ENCODE measurements at regions not wholly inside any gene's neighbourhood (a gene's known extent, or its start where the extent isn't known, plus 50 kb on each side); places are given as distances from the start of the nearest gene placed in this dataset.
"Not testable (repeated sequence)": the region's sequence is repeated elsewhere in the genome, so short reads cannot be mapped to it uniquely, and the experiment has no call there.

DNA sequence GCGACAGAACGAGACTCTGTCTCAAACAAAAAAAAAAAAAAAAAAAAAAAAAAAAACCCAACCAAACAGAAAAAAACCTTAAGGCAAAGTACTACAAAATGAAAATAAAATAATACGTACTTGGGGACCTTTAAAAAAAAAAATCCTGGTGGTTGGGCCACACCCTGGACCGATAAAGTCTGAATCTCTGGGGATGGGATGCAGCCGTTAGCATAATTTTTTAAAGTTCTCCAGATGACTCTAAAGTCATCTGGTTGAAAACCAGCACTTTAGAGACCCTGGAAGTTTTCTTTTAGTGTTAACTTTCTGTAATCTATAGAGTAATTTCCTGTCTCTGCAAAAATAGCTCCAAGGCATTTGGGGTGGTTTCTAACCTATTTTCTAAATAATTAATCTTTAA is 142.9 kb upstream of the SALL4 start:
- TF ChIP-seq TCF7L2 (IDR thresholded peaks at IDR 0.05; ENCODE audit: low read depth, low read length) (no peak), POLR2AphosphoS5 (IDR thresholded peaks at IDR 0.05; ENCODE audit: low read depth, low read length) (no peak), SIN3A (IDR thresholded peaks at IDR 0.05; ENCODE audit: borderline replicate concordance, insufficient read depth, low read depth, low read length) (no peak)
- TF ChIP-seq, protein P1, sequence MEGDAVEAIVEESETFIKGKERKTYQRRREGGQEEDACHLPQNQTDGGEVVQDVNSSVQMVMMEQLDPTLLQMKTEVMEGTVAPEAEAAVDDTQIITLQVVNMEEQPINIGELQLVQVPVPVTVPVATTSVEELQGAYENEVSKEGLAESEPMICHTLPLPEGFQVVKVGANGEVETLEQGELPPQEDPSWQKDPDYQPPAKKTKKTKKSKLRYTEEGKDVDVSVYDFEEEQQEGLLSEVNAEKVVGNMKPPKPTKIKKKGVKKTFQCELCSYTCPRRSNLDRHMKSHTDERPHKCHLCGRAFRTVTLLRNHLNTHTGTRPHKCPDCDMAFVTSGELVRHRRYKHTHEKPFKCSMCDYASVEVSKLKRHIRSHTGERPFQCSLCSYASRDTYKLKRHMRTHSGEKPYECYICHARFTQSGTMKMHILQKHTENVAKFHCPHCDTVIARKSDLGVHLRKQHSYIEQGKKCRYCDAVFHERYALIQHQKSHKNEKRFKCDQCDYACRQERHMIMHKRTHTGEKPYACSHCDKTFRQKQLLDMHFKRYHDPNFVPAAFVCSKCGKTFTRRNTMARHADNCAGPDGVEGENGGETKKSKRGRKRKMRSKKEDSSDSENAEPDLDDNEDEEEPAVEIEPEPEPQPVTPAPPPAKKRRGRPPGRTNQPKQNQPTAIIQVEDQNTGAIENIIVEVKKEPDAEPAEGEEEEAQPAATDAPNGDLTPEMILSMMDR (IDR thresholded peaks at IDR 0.05), result no peak
- TF ChIP-seq, protein P2, sequence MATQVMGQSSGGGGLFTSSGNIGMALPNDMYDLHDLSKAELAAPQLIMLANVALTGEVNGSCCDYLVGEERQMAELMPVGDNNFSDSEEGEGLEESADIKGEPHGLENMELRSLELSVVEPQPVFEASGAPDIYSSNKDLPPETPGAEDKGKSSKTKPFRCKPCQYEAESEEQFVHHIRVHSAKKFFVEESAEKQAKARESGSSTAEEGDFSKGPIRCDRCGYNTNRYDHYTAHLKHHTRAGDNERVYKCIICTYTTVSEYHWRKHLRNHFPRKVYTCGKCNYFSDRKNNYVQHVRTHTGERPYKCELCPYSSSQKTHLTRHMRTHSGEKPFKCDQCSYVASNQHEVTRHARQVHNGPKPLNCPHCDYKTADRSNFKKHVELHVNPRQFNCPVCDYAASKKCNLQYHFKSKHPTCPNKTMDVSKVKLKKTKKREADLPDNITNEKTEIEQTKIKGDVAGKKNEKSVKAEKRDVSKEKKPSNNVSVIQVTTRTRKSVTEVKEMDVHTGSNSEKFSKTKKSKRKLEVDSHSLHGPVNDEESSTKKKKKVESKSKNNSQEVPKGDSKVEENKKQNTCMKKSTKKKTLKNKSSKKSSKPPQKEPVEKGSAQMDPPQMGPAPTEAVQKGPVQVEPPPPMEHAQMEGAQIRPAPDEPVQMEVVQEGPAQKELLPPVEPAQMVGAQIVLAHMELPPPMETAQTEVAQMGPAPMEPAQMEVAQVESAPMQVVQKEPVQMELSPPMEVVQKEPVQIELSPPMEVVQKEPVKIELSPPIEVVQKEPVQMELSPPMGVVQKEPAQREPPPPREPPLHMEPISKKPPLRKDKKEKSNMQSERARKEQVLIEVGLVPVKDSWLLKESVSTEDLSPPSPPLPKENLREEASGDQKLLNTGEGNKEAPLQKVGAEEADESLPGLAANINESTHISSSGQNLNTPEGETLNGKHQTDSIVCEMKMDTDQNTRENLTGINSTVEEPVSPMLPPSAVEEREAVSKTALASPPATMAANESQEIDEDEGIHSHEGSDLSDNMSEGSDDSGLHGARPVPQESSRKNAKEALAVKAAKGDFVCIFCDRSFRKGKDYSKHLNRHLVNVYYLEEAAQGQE (IDR thresholded peaks at IDR 0.05; ENCODE audit: insufficient read depth in 1 of 2, low read depth in 2 of 2, low read length in 1 of 2), result no peak
- BruUV-seq (replicated peaks), result no TSS peak
- ChIA-PET POLR2A (interaction anchor here (0.8 kb wide), 1 partner anchor 13 kb away, joined by 10 read pairs; no protein-coding TSS in a partner anchor), CTCF (no interaction called here)
- no peaks in the 10 kb centered on the region for H3K36me3 ChIP-seq (ENCODE audit: control insufficient read depth, insufficient read depth, low read length)
- H3K4me3 ChIP-seq (ENCODE audit: low read depth in 2 of 2, low read length in 2 of 2), result no peak overlapping the region
- no peaks in the 10 kb centered on the region for H3K4me1 ChIP-seq (ENCODE audit: control insufficient read depth, insufficient read depth, low read length)
- intact Hi-C loops (cut with micrococcal nuclease; ENCODE audit: unreplicated experiment), result no loop called here
- no peak for ATAC-seq
- no peak overlapping the region for H3K27ac ChIP-seq (ENCODE audit: low read length)
- H3K9me3 ChIP-seq (ENCODE audit: control insufficient read depth, insufficient read depth, low read depth, low read length), result no peaks in the 10 kb centered on the region
- DNase-seq (ENCODE audit: low read depth, low spot score), result no peak
- in situ Hi-C loops (cut with HindIII; ENCODE audit: low pct_unique_long_range_greater_than_20kb, low sequenced_read_pairs), result no loop called here
- no peaks in the 10 kb centered on the region for H3K27me3 ChIP-seq (ENCODE audit: control insufficient read depth, insufficient read depth, low read length)

DNA sequence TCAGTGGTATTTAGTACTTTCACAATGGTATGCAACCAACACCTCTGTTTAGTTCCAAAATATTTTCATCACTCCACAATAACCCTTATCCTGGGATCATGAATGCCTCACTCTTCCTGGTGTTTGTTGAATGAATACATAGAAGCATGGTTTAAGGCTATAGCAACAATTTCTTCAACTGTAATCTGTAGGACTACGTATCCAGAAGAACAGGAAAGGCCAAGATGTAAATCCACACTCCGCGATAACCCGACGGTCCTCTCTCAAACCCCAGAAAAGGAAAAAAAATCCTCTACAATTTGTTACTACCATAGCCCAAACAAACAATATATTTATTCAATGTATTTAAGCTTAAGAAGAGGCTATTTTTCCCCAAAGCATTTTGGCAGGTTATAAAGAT is 141.4 kb upstream of the SALL4 start:
- Histone ChIP-seq H3K4me1 (ENCODE audit: control insufficient read depth, insufficient read depth, low read length) (peaks cover 4% of the 10 kb centered on the region; the same call in 1 of the 2 replicates), H3K36me3 (ENCODE audit: control insufficient read depth, insufficient read depth, low read length) (no peaks in the 10 kb centered on the region), H3K27ac (ENCODE audit: low read length) (no peak overlapping the region), H3K27me3 (ENCODE audit: control insufficient read depth, insufficient read depth, low read length) (no peaks in the 10 kb centered on the region), H3K4me3 (ENCODE audit: low read depth in 2 of 2, low read length in 2 of 2) (no peak overlapping the region), H3K9me3 (ENCODE audit: control insufficient read depth, insufficient read depth, low read depth, low read length) (no peaks in the 10 kb centered on the region)
- ATAC-seq, result no peak
- intact Hi-C loops (cut with micrococcal nuclease; ENCODE audit: unreplicated experiment) (no loop called here), in situ Hi-C loops (cut with HindIII; ENCODE audit: low pct_unique_long_range_greater_than_20kb, low sequenced_read_pairs) (no loop called here)
- DNase-seq (ENCODE audit: low read depth, low spot score), result no peak
- TF ChIP-seq, protein P1 (IDR thresholded peaks at IDR 0.05), result no peak
- TF ChIP-seq POLR2AphosphoS5 (IDR thresholded peaks at IDR 0.05; ENCODE audit: low read depth, low read length) (no peak), SIN3A (IDR thresholded peaks at IDR 0.05; ENCODE audit: borderline replicate concordance, insufficient read depth, low read depth, low read length) (no peak), TCF7L2 (IDR thresholded peaks at IDR 0.05; ENCODE audit: low read depth, low read length) (no peak)
- TF ChIP-seq, protein P2 (IDR thresholded peaks at IDR 0.05; ENCODE audit: insufficient read depth in 1 of 2, low read depth in 2 of 2, low read length in 1 of 2), result no peak
- no TSS peak for BruUV-seq (replicated peaks)
- CTCF ChIA-PET, result no interaction called here
- POLR2A ChIA-PET, result no interaction called here

DNA sequence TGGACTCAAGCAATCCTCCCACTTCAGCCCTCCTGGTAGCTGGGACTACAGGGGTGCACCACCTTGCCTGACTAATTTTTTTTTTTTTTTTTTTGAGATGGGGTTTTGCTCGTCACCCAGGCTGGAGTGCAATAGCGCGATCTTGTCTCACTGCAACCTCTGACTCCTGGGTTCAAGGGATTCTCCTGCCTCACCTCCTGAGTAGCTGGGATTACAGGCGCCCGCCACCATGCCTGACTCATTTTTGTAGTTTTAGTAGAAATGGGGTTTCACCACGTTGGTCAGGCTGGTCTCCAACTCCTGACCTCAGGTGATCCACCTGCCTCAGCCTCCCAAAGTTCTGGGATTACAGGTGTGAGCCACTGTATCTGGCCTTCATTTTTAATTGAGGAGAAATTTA is 141.0 kb upstream of the SALL4 start:
- DNase-seq (ENCODE audit: low read depth, low spot score); H3K4me1 ChIP-seq (ENCODE audit: control insufficient read depth, insufficient read depth, low read length); H3K27ac ChIP-seq (ENCODE audit: low read length); ATAC-seq; intact Hi-C loops (cut with micrococcal nuclease; ENCODE audit: unreplicated experiment); CTCF ChIA-PET; H3K27me3 ChIP-seq (ENCODE audit: control insufficient read depth, insufficient read depth, low read length); H3K36me3 ChIP-seq (ENCODE audit: control insufficient read depth, insufficient read depth, low read length); in situ Hi-C loops (cut with HindIII; ENCODE audit: low pct_unique_long_range_greater_than_20kb, low sequenced_read_pairs); BruUV-seq (replicated peaks); H3K9me3 ChIP-seq (ENCODE audit: control insufficient read depth, insufficient read depth, low read depth, low read length); POLR2A ChIA-PET; H3K4me3 ChIP-seq (ENCODE audit: low read depth in 2 of 2, low read length in 2 of 2): not testable (repeated sequence)
